ENCODE measurements at regions not wholly inside any gene's neighbourhood (a gene's known extent, or its start where the extent isn't known, plus 50 kb on each side); places are given as distances from the start of the nearest gene placed in this dataset.
A peak's percentile ranks its signal among the peaks of the same experiment; 100 is the strongest.
"Not testable (repeated sequence)": the region's sequence is repeated elsewhere in the genome, so short reads cannot be mapped to it uniquely, and the experiment has no call there.

DNA sequence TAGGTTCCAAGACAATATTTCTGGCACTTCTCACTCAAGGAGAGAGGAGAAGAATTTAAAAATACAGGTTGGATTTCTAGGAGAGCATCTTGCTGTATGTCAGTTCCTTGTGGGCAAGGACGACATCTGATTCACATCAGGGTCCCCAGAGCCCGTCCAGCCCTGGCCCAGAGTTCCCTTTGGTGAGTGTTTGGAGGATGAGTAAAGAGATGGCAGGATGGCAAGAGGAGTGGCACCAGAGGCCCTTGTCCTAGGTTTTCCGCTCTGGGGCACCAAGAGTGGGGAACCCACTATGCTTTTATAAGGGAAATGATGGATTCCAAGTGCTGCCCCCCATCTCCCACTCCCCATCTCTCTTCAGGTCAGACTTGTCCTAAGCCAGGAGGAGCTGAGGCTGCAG lies 181.8 kb downstream of the TBC1D2B start:
- no peaks in the 10 kb centered on the region for H3K4me1 Mint-ChIP-seq (ENCODE audit: low read depth)
- H3K4me3 Mint-ChIP-seq: no peak overlapping the region

GRCh38 chr15:77895145-77895544 lies 182.4 kb downstream of the TBC1D2B start:
- DNase-seq; H3K36me3 Mint-ChIP-seq (ENCODE audit: insufficient read depth); ATAC-seq; H3K27me3 Mint-ChIP-seq (ENCODE audit: low read depth); H3K4me1 Mint-ChIP-seq (ENCODE audit: low read depth); H3K4me3 Mint-ChIP-seq; H3K9me3 Mint-ChIP-seq: not testable (repeated sequence)

More for the DNA sequence above, 181.8 kb downstream of the TBC1D2B start:
- H3K36me3 Mint-ChIP-seq (ENCODE audit: insufficient read depth): no peaks in the 10 kb centered on the region
- ATAC-seq: no peak
- H3K27me3 Mint-ChIP-seq (ENCODE audit: low read depth): no peaks in the 10 kb centered on the region
- DNase-seq: no peak
- no peaks in the 10 kb centered on the region for H3K9me3 Mint-ChIP-seq

GRCh38 chr15:77893671-77894640 lies 183.6 kb downstream of the TBC1D2B start:
- DNase-seq; H3K9me3 Mint-ChIP-seq; H3K27me3 Mint-ChIP-seq (ENCODE audit: low read depth); H3K4me3 Mint-ChIP-seq; H3K4me1 Mint-ChIP-seq (ENCODE audit: low read depth); H3K36me3 Mint-ChIP-seq (ENCODE audit: insufficient read depth); ATAC-seq: not testable (repeated sequence)

GRCh38 chr15:77893246-77893645 lies 184.3 kb downstream of the TBC1D2B start:
- not testable (repeated sequence) for H3K27me3 Mint-ChIP-seq (ENCODE audit: low read depth); H3K9me3 Mint-ChIP-seq; DNase-seq; H3K4me3 Mint-ChIP-seq; H3K36me3 Mint-ChIP-seq (ENCODE audit: insufficient read depth); H3K4me1 Mint-ChIP-seq (ENCODE audit: low read depth); ATAC-seq

GRCh38 chr15:77892335-77892734 lies 185.2 kb downstream of the TBC1D2B start:
- no peaks in the 10 kb centered on the region for H3K9me3 Mint-ChIP-seq
- H3K27me3 Mint-ChIP-seq (ENCODE audit: low read depth): no peaks in the 10 kb centered on the region
- ATAC-seq (no peak), DNase-seq (no peak)
- H3K4me3 Mint-ChIP-seq: no peak overlapping the region
- no peaks in the 10 kb centered on the region for H3K4me1 Mint-ChIP-seq (ENCODE audit: low read depth)
- H3K36me3 Mint-ChIP-seq (ENCODE audit: insufficient read depth): no peaks in the 10 kb centered on the region

DNA sequence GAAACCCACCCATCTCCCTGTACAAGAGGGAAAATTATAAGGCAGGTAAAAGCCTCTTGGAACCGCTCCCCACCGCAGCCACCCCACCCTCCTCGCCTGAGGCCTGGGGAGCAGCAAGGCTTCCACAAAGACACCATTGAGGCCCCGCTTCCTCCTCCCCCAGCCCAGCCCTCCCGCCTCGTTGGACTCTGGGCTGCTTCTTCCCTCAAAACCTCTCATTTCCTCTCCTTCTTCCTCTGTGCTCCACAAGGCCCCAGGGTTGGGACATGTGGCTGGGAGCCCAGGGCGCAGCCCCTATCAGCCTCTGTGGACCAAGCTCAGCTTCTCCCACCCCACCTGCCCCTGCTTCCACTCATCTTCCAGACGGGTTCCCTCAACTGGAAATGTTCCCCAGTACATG lies 185.6 kb downstream of the TBC1D2B start:
- not testable (repeated sequence) for H3K9me3 Mint-ChIP-seq; ATAC-seq; H3K4me3 Mint-ChIP-seq; DNase-seq; H3K4me1 Mint-ChIP-seq (ENCODE audit: low read depth); H3K27me3 Mint-ChIP-seq (ENCODE audit: low read depth); H3K36me3 Mint-ChIP-seq (ENCODE audit: insufficient read depth)

- not testable (repeated sequence) for ATAC-seq; H3K9me3 Mint-ChIP-seq; H3K4me1 Mint-ChIP-seq (ENCODE audit: low read depth); H3K36me3 Mint-ChIP-seq (ENCODE audit: insufficient read depth); H3K4me3 Mint-ChIP-seq; DNase-seq; H3K27me3 Mint-ChIP-seq (ENCODE audit: low read depth)
Observed at GRCh38 chr15:77890911-77891801, 186.4 kb downstream of the TBC1D2B start.

DNA sequence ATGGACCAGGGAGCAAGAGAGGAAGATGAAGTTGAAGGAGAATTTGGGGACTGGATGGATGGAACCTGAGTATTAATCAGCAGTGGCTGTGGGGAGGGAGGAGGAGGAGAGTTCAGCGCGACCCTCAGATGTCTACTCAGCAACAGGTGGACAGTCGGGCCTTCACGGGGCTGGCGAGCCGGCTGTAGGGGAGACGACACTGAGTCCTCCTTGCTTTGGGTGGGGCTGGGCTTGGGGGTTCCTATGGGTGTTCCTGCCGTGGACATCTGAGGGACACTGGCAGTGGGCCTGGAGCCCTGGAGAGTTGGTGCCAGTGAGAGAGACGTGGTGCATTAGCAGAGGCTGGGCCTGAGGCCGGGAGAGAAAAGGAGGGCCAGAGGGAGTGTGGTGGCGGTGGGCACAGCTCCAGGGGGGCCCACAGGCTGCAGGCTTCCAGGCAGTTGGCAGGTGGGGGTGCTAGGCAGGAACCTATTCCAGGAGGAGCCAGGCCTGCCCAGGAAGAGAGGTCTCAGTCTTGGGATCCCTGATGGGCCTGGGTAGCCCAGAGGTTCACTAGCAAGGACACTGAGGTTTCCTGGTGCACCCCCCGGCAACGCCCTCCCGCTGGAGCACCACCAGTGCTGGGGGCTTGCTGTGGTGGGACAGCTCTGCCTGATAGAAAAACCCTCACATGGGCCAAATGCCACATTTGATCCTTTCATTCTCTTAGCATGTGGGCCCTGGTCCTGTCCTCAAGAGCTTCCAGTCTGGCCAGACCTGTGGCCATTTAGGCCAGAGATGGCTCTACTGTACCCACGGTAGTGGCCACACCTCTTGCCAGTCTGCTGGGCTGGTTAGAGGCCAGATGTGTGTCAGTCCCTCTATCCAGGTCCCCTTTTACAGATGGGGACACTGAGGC lies 187.4 kb downstream of the TBC1D2B start:
- not testable (repeated sequence) for ATAC-seq; H3K4me3 Mint-ChIP-seq; H3K36me3 Mint-ChIP-seq (ENCODE audit: insufficient read depth); DNase-seq; H3K27me3 Mint-ChIP-seq (ENCODE audit: low read depth); H3K4me1 Mint-ChIP-seq (ENCODE audit: low read depth); H3K9me3 Mint-ChIP-seq

GRCh38 chr15:77889009-77889806 lies 188.3 kb downstream of the TBC1D2B start:
- DNase-seq: no peak
- Mint-ChIP-seq H3K27me3 (ENCODE audit: low read depth) (no peaks in the 10 kb centered on the region), H3K36me3 (ENCODE audit: insufficient read depth) (no peaks in the 10 kb centered on the region), H3K4me1 (ENCODE audit: low read depth) (no peaks in the 10 kb centered on the region), H3K9me3 (no peaks in the 10 kb centered on the region), H3K4me3 (no peak overlapping the region)
- no peak for ATAC-seq

DNA sequence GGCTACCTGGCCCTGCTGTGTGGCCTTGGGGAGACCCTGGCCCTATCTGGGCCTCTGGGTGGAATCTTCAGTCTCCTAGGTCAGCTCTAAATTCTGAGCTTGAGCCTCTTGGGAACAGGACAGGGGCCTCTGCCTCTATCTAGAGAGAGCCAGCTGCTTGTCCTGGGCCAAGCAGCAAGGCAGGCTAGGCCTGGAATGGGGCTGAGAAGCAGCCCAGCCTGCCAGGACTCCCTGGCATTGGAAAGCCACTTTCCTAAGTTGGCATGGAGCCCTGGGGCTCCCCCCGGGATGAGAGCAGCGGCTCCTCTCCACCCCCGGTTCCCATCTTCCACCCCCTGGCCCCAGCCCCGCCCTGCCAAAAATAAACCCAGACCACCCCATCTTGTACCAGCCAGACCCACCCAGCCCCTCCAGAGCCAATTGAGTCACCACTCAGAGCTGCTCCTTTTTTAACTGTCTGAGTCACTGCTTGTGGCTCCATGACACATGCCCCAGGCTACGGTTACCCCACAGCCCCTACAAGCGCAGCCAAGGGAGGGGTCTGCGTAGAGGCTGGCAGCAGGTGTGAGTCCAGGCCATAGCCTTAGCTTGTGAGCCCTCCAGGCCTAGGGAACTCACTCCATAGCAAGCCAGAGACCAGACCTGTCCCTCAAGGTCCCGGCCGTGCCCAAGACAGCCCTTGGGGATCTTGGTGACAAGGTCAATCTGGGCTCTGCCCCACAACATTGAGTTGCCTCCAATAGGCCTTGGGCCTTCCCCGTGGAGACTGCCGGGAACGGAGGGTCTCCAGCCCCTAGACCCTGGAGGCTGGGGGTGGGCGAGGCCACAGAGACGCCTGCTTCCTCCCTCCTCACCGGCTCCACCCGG lies 189.7 kb downstream of the TBC1D2B start:
- not testable (repeated sequence) for DNase-seq; H3K9me3 Mint-ChIP-seq; H3K36me3 Mint-ChIP-seq (ENCODE audit: insufficient read depth); H3K27me3 Mint-ChIP-seq (ENCODE audit: low read depth); H3K4me3 Mint-ChIP-seq; H3K4me1 Mint-ChIP-seq (ENCODE audit: low read depth)
- ATAC-seq: peak; percentile 53 to 73

GRCh38 chr15:77886805-77887448 lies 190.6 kb downstream of the TBC1D2B start:
- ATAC-seq (no peak), DNase-seq (no peak)
- Mint-ChIP-seq H3K27me3 (ENCODE audit: low read depth) (no peaks in the 10 kb centered on the region), H3K9me3 (no peaks in the 10 kb centered on the region), H3K4me1 (ENCODE audit: low read depth) (no peaks in the 10 kb centered on the region), H3K4me3 (no peak overlapping the region), H3K36me3 (ENCODE audit: insufficient read depth) (no peaks in the 10 kb centered on the region)

DNA sequence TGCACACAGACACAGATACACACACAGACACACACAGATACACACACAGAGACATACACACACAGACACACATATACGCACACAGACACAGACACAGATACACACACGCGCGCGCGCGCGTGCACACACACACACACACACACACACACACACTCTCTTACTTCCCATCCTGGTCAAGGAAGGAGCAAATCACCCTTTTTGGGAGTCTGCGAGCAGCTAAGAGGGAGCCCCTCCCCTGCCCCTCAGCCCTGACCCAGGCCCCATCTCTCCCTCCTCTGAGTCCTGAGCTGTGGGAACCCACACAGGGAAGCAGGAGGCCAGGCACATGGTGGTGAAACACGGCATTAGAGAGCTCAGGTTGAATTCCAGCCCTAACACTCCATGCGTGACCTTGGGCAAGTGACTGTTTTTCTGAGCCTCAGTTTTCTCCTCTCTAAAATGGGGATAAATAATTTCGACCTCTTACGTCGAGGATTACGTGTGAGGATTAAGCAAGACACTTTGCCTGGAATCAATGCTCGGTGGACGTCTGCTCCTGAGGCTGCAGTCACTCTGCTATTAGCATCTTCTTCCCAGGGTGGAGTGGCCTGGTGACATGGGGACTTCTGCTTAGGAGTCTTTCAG lies 191.5 kb downstream of the TBC1D2B start:
- not testable (repeated sequence) for DNase-seq; H3K27me3 Mint-ChIP-seq (ENCODE audit: low read depth); H3K4me3 Mint-ChIP-seq; ATAC-seq; H3K4me1 Mint-ChIP-seq (ENCODE audit: low read depth); H3K36me3 Mint-ChIP-seq (ENCODE audit: insufficient read depth); H3K9me3 Mint-ChIP-seq
